ENCODE measurements at regions not wholly inside any gene's neighbourhood (a gene's known extent, or its start where the extent isn't known, plus 50 kb on each side); places are given as distances from the start of the nearest gene placed in this dataset.

DNA sequence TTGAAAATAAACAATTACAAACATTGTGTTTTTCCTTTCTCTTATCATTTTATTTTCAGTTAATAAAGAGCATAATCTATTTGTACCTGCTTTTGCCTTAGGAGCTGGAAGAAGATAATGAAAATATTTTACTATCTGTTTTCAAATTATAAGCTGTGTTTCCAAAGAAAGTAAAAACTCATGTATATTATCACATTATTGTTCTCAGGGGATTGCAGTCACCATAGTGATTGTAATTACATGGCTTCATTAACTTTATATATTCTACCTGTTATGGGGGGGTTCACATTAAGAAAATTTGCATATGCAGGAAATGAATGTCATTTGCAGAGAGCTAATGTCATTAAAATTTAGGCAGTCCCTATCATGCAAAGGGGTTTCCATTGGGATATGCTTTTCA, 542.3 kb downstream of the NXPH1 start:
- no peaks in the 10 kb centered on the region for H3K4me1 Mint-ChIP-seq
- no peaks in the 10 kb centered on the region for H3K36me3 Mint-ChIP-seq (ENCODE audit: low read depth)
- DNase-seq = no peak
- no peak overlapping the region for H3K4me3 Mint-ChIP-seq
- peaks cover 5% of the 10 kb centered on the region for H3K9me3 Mint-ChIP-seq
- no peaks in the 10 kb centered on the region for H3K27me3 Mint-ChIP-seq
- no peak overlapping the region for H3K27ac Mint-ChIP-seq
- intact Hi-C loops (cut with micrococcal nuclease) = no loop called here

GRCh38 chr7:8982338-8982992, 549.1 kb downstream of the NXPH1 start:
- H3K36me3 Mint-ChIP-seq (ENCODE audit: low read depth) = no peaks in the 10 kb centered on the region
- no peaks in the 10 kb centered on the region for H3K4me1 Mint-ChIP-seq
- no peak overlapping the region for H3K4me3 Mint-ChIP-seq
- H3K27me3 Mint-ChIP-seq = no peaks in the 10 kb centered on the region
- intact Hi-C loops (cut with micrococcal nuclease) = no loop called here
- no peak overlapping the region for H3K27ac Mint-ChIP-seq
- DNase-seq = no peak
- peaks cover 5% of the 10 kb centered on the region for H3K9me3 Mint-ChIP-seq

- Mint-ChIP-seq H3K9me3 (peaks cover 1% of the 10 kb centered on the region), H3K4me3 (no peak overlapping the region), H3K27ac (no peak overlapping the region), H3K36me3 (ENCODE audit: low read depth) (no peaks in the 10 kb centered on the region), H3K27me3 (no peaks in the 10 kb centered on the region), H3K4me1 (no peaks in the 10 kb centered on the region)
- no peak for DNase-seq
- intact Hi-C loops (cut with micrococcal nuclease) = no loop called here
These were observed 551.8 kb downstream of the NXPH1 start for GRCh38 chr7:8985255-8985654.

DNA sequence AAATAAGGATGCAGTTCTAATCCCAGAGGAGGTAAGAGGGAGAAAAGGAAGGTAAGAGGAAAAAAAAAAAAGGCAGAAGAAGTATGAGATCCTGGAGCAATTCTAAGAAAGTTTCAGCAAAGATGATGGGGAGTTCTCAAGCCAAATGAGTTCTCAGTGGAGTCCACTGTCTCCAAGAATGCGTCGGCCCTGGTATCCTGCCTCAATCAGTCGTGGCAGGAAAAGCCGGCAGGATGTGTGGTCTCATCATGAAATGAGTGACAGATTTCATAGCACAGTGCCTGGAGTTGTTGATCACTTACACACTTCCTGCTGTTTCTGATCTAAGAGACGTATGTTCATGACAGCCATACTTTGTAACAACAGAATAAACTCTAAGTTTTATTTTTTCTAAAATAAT, 554.9 kb downstream of the NXPH1 start:
- Mint-ChIP-seq H3K9me3 (no peaks in the 10 kb centered on the region), H3K4me1 (no peaks in the 10 kb centered on the region), H3K36me3 (ENCODE audit: low read depth) (no peaks in the 10 kb centered on the region), H3K4me3 (no peak overlapping the region), H3K27ac (no peak overlapping the region), H3K27me3 (no peaks in the 10 kb centered on the region)
- no peak for DNase-seq
- intact Hi-C loops (cut with micrococcal nuclease) = no loop called here

GRCh38 chr7:8991159-8991558, 557.8 kb downstream of the NXPH1 start:
- Mint-ChIP-seq H3K27ac (no peak overlapping the region), H3K4me3 (no peak overlapping the region), H3K27me3 (no peaks in the 10 kb centered on the region), H3K4me1 (no peaks in the 10 kb centered on the region), H3K36me3 (ENCODE audit: low read depth) (no peaks in the 10 kb centered on the region), H3K9me3 (no peaks in the 10 kb centered on the region)
- intact Hi-C loops (cut with micrococcal nuclease) = no loop called here
- DNase-seq = no peak

DNA sequence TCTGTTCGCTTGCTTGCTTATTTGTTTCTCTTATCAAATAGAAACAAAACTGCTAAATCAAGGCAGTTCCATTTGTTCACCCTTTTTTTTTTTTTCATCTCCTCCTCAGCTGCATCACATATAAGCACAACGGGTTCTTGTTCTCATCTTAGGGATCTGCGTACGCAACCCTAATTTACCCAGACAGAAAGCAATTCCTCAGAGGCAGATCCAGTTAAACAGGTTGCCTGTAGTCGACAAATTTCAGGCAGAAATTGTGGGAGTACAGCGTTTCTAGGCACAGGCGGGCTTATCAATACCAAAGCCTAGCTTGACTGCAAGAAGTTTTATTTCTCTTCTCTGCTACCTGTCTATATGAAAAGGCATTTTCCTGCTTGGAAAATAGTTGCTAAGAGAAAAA, 565.4 kb downstream of the NXPH1 start:
- intact Hi-C loops (cut with micrococcal nuclease) = no loop called here
- no peaks in the 10 kb centered on the region for H3K27me3 Mint-ChIP-seq
- H3K4me1 Mint-ChIP-seq = no peaks in the 10 kb centered on the region
- no peak overlapping the region for H3K4me3 Mint-ChIP-seq
- DNase-seq = no peak
- no peak overlapping the region for H3K27ac Mint-ChIP-seq
- no peaks in the 10 kb centered on the region for H3K9me3 Mint-ChIP-seq
- no peaks in the 10 kb centered on the region for H3K36me3 Mint-ChIP-seq (ENCODE audit: low read depth)

DNA sequence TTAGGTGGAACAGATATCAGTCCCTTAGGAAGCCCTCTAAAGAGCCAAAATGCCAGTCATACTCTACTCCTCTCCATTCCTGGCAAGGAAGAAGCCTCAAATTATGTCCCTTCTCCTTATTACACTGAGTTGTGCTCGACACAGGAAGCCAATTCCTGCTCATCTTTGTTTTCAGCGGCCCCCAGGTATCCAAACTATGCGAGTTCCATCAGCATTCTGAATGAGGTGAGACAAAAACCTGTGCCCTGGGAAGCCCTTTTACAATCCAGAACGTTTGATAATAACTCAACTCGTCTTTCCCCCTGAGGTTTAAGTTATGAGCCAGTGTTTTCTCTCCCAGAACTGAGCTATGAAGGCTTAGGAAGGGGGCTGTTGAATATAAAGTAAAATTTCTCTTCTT, 580.5 kb downstream of the NXPH1 start:
- H3K36me3 Mint-ChIP-seq (ENCODE audit: low read depth) = no peaks in the 10 kb centered on the region
- H3K27ac Mint-ChIP-seq = no peak overlapping the region
- H3K4me3 Mint-ChIP-seq = no peak overlapping the region
- H3K9me3 Mint-ChIP-seq = peaks cover 8% of the 10 kb centered on the region
- no peaks in the 10 kb centered on the region for H3K27me3 Mint-ChIP-seq
- DNase-seq = no peak
- H3K4me1 Mint-ChIP-seq = no peaks in the 10 kb centered on the region
- intact Hi-C loops (cut with micrococcal nuclease) = no loop called here

DNA sequence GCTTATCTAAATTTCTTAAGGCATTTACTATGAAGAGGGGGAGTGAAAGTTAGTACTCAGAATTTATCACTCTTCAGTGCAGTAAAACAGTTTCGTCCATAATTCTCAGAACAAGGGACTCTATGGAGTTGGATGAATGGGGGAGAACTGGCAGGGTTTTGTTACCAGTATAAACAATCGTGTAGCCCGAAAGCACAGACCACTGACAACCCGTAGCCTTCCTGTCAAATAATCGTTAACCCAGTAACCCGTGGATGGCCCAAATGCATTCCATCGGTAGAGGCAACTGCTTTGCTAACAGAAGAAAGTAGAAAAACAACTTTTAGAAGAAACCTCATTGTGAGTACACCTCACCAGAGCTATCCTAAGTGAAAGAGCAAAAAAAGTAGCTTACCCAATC, 583.9 kb downstream of the NXPH1 start:
- Mint-ChIP-seq H3K4me1 (no peaks in the 10 kb centered on the region), H3K27me3 (no peaks in the 10 kb centered on the region), H3K36me3 (ENCODE audit: low read depth) (no peaks in the 10 kb centered on the region), H3K9me3 (peaks cover 8% of the 10 kb centered on the region), H3K4me3 (no peak overlapping the region), H3K27ac (no peak overlapping the region)
- DNase-seq = no peak
- intact Hi-C loops (cut with micrococcal nuclease) = no loop called here

GRCh38 chr7:9022456-9022855, 589.0 kb downstream of the NXPH1 start:
- Mint-ChIP-seq H3K4me3 (no peak overlapping the region), H3K36me3 (ENCODE audit: low read depth) (no peaks in the 10 kb centered on the region), H3K9me3 (peaks cover 3% of the 10 kb centered on the region), H3K27ac (no peak overlapping the region), H3K27me3 (no peaks in the 10 kb centered on the region), H3K4me1 (no peaks in the 10 kb centered on the region)
- intact Hi-C loops (cut with micrococcal nuclease) = no loop called here
- no peak for DNase-seq

- no peaks in the 10 kb centered on the region for H3K36me3 Mint-ChIP-seq (ENCODE audit: low read depth)
- H3K27ac Mint-ChIP-seq = no peak overlapping the region
- H3K4me1 Mint-ChIP-seq = no peaks in the 10 kb centered on the region
- DNase-seq = no peak
- no peak overlapping the region for H3K4me3 Mint-ChIP-seq
- no peaks in the 10 kb centered on the region for H3K9me3 Mint-ChIP-seq
- H3K27me3 Mint-ChIP-seq = no peaks in the 10 kb centered on the region
- intact Hi-C loops (cut with micrococcal nuclease) = no loop called here
These were observed 590.4 kb downstream of the NXPH1 start for GRCh38 chr7:9023675-9024294.

DNA sequence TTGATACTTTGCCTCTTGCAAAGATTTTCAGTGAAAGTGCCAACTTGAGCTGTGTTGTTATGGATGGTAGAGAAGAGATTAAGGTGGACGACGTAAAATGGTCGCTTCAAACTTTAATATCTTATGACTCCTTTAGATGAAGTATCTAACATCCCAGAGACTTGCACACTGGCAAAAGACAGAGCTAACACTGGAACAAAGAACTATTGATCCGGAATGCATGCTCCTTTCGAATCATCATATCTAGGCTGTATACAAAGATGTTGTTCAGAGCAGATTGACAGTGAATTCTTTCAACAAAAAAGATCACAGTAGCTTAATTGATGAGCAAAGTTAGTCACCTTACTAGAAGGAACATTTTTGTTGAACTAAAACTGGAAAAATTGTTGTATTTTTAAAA, 592.7 kb downstream of the NXPH1 start:
- Mint-ChIP-seq H3K4me1 (no peaks in the 10 kb centered on the region), H3K9me3 (no peaks in the 10 kb centered on the region), H3K27me3 (no peaks in the 10 kb centered on the region), H3K36me3 (ENCODE audit: low read depth) (no peaks in the 10 kb centered on the region), H3K27ac (no peak overlapping the region), H3K4me3 (no peak overlapping the region)
- intact Hi-C loops (cut with micrococcal nuclease) = no loop called here
- no peak for DNase-seq

DNA sequence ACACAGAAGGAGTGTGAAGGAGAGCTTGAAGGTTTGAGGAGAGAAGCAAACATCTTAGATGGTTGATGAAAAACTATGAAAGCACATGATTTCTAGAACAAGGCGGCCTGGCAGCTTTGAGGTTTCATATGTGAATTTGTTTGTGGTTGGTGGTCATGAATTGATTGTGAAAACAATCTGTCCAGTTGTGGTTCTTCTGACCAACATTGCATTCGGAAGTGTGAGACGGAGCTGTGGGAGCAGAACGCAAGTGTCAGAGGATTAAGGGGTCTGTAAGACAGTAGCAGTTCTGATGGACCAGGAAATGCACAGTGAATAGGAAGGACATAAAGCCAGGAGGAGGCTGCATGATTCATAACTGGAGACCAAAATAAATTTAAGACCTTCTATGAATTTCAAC, 594.6 kb downstream of the NXPH1 start:
- DNase-seq = no peak
- Mint-ChIP-seq H3K4me3 (no peak overlapping the region), H3K27me3 (no peaks in the 10 kb centered on the region), H3K36me3 (ENCODE audit: low read depth) (no peaks in the 10 kb centered on the region), H3K4me1 (no peaks in the 10 kb centered on the region), H3K27ac (no peak overlapping the region), H3K9me3 (no peaks in the 10 kb centered on the region)
- intact Hi-C loops (cut with micrococcal nuclease) = no loop called here

- Mint-ChIP-seq H3K36me3 (ENCODE audit: low read depth) (no peaks in the 10 kb centered on the region), H3K4me3 (no peak overlapping the region), H3K4me1 (no peaks in the 10 kb centered on the region), H3K27ac (no peak overlapping the region), H3K9me3 (no peaks in the 10 kb centered on the region), H3K27me3 (no peaks in the 10 kb centered on the region)
- no peak for DNase-seq
- intact Hi-C loops (cut with micrococcal nuclease) = no loop called here
These were observed 596.5 kb downstream of the NXPH1 start for GRCh38 chr7:9029681-9030530.

- no peaks in the 10 kb centered on the region for H3K36me3 Mint-ChIP-seq (ENCODE audit: low read depth)
- intact Hi-C loops (cut with micrococcal nuclease) = no loop called here
- H3K4me1 Mint-ChIP-seq = no peaks in the 10 kb centered on the region
- DNase-seq = no peak
- H3K27me3 Mint-ChIP-seq = no peaks in the 10 kb centered on the region
- no peaks in the 10 kb centered on the region for H3K9me3 Mint-ChIP-seq
- H3K27ac Mint-ChIP-seq = no peak overlapping the region
- H3K4me3 Mint-ChIP-seq = no peak overlapping the region
These were observed 597.6 kb downstream of the NXPH1 start for GRCh38 chr7:9030976-9031375.
